HG03097 (cell line): ENCODE measurements at regions not wholly inside any gene's neighbourhood (a gene's known extent, or its start where the extent isn't known, plus 50 kb on each side); places are given as distances from the start of the nearest gene placed in this dataset.

ENCODE experiments used
- ATAC-seq: cut with Tn5 transposase; IDR thresholded peaks from one replicate; pipeline ENCODE4 v1.9.1; 2021; ENCODE audit not compliant: unreplicated experiment, low FRiP score

DNA sequence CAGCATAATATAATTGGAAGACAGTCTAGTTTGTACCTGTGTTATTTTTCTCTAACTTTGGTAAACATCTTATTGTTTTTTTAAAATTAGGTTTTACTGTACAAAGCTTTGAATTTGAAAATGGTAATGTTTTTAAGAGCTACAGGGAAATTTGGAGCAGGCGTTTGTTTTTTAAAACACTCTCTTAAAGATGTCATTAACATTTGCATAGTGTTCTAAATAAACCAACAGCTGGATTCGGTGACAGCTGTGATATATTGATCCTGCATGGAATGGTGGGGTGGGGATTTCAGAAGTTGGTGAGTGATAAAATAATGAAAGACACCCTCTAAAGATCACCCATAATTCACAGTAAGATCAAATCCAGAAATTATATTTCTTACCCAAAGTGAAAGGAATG is 97.9 kb upstream of the PRL start:
- no peak for ATAC-seq

DNA sequence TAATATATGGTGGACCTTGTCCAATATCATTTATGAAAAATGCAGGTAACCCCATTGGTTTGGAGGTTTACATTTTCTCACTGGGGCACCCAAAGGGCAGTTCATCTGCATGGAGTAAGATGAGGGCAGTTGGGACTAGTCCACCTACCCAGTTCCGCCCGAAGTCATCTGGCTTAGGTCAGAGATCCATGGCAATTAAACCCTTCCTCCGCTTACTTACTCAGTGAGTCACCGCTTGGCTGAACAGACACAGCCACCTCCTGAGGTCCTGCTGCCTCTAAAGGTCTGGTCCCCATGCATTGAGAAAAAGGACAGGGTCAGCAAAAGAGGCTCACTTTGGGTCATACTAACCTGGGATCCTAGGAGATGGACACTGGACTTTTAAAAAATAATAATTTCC is 102.9 kb upstream of the PRL start:
- ATAC-seq = no peak

DNA sequence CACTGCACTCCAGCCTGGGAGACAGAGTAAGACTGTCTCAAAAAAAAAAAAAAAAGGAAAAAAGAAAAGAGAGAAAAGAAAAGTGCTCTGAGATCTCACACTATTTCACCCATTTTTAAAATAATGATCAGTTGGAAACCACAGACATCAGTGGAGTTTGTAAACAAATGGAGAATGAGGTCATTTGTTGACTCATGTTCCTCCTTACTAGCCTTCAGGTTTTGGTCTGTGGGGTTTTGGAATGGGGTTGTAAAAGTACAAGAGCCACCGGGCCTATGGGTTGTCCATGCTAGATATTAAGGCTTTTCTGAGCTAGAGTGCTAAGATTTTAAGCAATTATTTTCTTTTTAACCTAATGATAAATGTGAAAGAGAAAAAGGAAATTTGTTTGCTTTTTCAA is 104.4 kb upstream of the PRL start:
- ATAC-seq = no peak

DNA sequence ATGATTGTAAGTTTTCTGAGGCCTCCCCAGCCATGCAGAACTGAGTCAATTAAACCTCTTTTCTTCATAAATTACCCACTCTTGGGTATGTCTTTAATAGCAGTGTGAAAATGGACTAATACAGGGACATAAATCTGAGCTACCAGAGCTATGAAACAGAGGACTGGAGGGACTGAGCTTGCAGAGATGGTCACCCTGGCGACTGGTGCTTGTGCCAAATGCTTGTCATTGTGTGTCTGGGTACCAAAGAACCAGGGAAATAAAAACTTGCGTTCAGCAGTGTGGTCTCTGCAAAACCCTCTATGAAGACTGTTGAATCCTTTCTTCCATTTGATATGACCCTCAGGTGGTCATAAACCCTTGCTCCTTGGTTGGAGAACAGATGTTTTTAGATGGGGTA is 105.1 kb upstream of the PRL start:
- ATAC-seq = no peak

DNA sequence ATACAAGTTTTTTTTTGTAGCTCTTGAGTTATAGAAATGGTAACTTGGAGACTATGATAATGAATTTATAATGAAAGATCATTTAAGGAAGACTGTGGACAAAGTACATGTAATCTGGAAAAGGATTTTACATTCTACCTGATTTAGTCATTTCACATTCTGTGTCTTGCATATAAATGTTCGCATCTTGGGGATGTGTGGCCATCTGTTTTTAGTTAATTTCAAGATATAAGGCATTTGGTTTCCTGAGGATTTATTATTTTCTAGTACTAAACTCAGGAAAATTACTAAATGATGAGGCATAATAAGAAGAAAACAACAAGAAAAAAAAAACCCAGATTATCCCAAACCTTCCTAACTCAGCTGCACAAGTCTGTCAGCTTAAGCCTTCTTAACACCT is 112.7 kb upstream of the PRL start:
- no peak for ATAC-seq

DNA sequence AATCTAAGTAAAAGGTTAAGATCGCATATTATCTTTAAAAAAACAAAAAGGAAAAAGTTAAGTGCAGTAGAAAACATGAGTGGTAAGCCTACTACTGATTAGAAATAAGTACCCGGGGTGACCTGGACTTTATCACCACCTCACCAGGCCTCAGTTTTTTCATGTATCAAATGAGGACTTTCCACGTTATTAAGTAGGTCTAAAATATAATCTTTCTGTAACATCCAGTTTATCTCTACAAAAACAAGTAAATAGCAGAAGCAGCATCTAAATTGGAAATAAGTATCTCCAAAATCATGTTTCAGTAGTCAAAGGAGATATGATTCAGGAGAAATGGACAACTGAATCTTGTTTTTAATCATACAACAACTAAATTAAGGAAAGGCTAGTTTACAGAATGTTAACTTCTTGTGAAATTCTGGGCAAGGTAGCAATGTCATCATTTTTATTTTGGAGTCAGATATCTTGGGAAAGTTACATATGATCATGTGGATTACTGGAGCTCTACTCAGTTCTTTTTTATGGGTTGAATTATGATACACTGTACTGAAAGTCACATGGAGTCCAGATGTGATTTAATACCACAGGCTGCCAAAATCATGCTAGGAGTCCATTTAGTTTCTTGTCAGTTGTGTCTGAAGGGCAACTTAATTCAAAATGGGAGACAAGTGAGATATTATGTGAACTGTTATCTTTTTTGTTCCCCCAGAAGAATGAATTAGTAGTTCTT is 114.7 kb upstream of the PRL start:
- ATAC-seq = no peak

DNA sequence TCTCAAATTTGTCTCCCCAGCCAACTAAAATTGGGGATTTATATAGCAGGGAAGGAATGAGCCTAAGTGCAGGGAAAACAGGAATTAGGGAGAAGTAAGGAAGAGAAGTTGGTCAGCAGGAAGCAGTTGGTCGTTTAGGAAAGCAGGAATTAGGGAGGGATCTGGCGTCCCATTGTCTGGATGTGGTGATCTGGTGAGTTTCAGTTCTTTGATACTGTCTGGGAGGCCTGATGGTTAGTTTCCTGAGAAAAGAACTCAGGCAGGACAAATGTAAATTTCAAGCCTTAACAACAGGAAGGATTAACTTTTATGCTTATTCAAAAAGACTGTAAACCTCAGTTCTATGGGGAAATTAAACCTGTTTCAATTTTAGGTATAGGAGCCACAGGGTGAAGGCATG is 116.2 kb upstream of the PRL start:
- no peak for ATAC-seq

DNA sequence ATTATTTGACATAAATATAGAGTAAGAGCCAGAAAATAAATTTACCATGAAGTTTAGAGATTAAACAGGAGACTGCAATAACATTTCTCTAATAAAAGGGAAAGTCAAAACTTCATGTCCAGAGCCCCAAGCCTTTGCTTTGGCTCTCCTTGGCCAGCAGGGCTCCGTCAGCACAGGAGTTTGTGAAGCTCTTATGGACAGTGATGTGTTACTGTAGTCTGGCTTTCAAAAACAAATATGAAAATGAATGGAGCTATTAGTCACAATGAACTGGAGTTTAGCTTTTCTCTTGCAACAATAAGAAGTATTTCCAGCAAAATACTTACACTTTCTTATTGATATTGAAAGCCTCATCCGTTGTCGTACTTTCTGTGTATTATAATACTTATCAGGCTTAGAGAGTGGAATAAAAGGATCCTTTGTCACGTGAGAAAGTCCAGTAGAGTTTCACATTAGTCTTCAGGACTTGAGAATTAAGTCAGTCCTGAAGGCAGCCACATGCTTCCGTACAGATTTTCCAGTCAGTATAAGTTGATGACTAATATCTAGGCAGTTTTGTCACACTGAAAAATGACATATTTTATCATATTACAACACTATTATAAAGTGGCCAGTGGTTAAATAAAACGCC is 117.0 kb upstream of the PRL start:
- ATAC-seq = no peak

DNA sequence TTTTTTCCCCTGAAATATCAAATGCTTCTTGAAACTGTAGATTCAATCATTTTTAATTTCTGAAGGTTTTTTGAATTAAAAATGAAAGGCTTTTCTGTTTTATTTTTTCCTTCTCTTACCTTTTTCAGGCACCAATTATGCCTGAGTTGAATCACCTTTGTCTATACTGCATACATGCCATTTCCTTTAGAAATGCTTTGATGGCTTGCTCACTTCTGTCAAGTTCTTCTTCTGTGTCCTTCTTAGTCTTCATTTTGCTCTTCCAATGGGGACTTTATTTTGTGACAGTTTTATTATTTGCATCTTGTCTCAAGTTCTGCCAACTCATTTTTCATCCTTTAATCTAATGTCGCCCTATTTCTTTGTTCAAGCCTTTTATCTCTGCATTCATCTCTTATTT is 121.9 kb upstream of the PRL start:
- ATAC-seq = no peak

DNA sequence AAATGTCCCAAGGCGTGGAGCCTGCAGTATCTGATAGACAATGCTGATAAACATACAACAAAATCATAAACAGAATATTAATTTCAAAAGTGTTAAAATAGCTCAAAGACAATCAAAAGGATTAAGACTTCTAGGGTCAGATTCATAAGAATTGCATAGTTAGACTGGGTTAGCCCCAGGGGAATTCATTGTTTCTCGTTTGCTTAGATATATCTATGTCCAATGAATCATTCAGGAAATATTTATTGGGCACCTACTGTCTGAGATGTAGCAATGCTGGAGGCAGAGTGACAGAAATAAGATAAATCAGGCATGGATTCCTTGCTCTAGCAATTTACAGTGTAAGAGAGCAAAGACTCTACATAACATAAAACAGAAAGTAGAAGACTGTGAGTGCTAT is 124.4 kb upstream of the PRL start:
- ATAC-seq = no peak

DNA sequence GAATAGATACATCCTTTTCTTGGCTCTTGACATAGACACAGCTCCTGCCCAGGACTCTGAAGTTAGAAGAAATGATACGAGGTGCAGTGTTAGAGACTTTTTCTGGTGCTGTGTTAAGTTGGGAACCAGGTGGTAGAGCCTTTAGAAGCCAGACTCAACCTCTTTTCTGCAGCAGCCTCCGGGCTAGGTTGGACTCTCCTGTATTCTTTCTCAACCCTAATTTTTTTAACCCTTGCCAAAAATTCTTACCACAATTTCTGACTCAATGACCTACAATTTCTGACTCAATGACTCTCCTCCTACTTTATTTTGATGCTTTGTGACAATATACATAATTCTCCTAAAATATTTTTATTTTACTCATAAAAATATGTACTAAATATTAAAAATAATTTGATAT is 127.4 kb upstream of the PRL start:
- no peak for ATAC-seq

DNA sequence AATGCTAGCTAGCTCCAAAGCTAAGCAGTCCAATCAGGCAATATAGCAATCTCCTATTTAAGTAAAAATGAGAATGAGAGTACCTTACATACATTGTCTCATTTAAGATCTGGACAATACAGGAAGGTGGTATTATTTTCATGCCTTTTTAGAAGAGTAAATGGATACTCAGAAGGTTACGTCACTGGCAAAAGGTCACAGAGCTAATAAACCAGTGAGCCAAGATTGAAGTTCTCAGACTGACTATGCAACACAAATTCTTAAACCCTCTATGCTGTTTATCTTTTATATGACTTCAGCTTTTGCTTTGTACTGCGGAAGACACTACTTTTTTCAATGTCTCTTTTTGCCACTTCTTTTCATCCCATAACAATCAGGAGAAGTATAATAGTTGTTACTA is 135.2 kb upstream of the PRL start:
- no peak for ATAC-seq

DNA sequence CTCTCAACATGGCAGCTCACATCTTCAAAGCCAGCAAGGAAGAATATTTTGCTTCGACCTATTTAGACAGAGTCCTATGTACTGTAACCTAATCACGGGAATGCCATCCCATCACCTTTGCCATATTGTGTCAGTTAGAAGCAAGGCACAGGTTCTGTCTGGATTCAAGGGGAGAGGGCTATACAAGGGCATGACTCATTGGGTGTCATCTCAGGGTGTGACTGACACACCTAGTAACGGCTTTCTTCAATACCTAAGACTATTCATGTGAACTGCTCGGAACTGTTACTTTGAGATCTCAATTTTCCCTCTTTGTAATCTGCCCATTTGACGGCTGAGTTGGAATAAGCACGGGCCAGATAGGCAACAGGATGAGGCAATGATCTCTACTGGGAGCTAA is 135.6 kb upstream of the HDGFL1 start:
- no peak for ATAC-seq

DNA sequence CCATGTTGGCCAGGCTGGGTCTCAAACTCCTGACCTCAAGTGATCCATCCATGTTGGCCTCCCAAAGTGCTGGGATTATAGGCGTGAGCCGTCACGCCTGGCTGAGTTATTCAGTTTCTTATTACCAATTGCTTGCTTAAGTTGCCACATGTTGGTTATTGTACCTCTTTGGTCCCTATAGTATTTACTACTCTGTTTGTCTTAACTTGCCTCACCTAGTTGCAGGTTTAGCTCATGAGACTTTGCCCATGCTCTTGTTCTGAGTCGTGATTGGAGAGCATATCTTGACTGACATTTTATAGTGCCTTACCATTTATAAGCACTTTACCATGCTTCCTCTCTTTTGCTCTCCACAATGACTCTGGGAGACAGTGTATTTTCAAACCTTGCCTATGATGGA is 134.2 kb upstream of the HDGFL1 start:
- ATAC-seq = no peak

DNA sequence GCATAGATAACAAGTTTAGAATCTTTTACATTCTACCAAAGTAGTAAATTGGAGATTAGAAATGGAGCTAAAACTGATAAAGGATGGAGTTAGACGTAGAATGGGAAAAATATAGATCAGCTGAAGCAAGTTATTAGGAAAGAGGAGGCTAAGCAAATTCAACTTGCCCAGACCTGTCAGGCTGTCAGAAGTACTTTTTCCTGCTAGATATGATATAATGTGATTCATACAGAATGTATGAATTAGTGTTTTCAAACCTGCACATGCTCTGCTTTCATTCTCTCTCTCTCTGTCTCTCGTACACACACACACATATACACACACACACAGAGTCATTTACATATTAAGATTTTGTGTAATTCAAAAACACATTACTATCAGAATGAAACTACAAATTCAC is 133.2 kb upstream of the HDGFL1 start:
- no peak for ATAC-seq

DNA sequence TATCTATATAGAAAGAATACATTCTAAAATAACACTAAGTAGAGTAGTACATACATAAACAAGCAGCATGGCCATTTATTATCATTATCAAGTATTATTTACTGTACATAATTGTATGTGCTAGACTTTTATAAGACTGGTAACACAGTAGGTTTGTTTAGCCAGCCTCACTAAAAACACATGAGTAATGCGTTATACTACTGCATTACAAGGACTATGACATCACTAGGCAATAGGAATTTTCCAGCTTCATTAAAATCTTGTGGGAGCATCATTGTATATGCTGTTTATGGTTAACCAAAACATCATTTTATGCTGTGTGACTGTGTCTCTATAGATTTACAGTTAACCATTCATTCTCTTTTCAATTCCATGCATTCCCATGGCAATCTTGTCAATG is 131.7 kb upstream of the HDGFL1 start:
- ATAC-seq = no peak

DNA sequence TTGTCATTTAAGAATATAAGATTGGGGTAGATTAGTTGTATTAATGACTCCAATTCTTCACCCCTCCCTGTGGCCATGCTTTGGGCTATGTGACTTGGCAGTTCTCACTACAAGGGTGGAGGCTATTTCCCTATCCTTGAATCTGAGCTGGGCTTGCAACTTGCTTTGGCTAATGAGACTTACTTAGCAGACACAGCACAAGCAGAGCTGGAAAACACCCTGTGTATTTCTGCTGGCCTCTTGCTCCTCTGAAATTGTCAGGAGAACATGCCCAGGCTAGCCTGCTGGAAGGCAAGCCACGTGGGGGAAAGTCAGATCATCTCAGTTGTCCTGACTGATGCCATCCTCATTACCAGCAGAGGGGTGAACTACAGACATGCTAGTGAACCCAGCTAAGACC is 126.5 kb upstream of the HDGFL1 start:
- ATAC-seq = no peak

DNA sequence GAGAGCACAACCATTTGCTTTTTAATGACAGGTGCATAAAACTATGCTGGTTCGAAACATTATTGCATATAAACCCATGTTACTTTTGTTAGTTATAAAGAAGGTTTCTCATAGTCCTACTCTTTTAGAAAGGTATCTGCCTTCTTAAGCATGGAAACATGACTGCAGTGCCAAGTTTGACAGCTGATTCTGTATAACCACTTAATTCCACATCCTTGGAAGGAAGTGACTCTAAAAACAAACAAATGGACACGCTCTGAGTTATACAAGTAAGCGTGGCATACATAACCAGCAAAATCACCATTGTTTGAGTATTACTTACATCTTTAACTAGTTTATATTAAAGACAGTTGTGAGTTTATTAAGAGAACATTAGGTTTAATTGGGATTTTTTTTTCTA is 125.0 kb upstream of the HDGFL1 start:
- ATAC-seq = no peak

DNA sequence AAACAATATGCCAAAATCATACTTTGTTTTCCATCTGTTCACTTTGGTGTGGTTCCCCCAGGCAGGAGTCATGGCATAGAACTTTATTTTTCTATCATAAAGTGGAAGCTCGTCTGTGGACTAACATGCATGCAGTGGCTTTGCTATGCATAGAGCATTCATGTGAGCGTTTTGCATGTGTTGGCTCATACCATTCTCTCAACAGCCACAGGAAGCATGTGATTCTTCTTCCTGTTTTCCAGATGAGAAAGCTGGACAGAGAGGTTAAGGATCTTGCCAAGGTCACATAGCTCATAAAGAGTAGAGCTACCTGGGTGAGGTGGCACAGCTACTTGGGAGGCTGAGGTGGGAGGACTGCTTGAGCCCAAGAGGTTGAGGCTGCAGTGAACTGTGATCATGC is 123.4 kb upstream of the HDGFL1 start:
- ATAC-seq = no peak

DNA sequence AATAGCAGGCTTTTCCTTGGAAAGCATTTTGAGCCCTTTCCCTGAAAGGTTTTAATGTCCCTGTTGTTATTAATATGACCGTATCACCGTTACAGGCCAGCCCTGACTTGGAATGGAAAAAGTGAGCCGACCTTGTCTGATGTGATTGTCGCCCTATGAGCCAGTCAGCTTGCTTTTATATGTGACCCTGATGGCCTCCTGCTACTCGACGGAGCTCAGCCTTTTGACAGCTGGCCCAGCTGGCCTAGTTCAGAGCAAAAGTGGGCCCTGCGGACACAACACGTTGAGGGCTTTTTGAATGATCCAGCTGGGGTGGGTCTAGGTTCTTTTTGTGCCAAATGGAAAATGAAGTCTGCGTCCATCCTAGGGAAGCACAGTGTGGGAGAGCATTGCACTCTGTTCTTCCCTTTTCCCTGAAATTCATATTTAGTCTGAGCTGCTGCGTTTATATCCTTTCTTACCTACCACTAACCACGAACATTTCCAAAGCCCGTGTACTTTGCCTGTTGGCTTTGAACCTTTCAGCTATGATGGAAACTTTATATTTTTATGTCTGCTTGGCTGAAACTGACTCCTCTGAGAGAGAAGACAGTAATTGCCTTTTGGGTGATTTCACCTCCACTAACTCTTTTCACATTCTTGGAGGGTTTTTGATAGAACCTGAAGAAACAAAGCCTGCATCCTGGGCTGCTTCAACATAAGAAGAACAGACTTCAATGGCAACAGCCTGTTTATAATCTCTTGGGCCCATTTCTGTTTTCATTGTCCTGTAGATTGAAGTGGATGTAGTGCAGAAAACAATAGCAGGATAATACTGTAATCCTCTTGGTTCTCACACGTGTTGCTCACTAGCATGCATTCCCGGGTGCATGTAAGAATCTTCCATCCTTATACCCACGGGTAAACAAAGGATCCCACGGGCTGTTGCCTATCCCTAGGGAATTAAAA is 121.8 kb upstream of the HDGFL1 start:
- ATAC-seq = no peak

DNA sequence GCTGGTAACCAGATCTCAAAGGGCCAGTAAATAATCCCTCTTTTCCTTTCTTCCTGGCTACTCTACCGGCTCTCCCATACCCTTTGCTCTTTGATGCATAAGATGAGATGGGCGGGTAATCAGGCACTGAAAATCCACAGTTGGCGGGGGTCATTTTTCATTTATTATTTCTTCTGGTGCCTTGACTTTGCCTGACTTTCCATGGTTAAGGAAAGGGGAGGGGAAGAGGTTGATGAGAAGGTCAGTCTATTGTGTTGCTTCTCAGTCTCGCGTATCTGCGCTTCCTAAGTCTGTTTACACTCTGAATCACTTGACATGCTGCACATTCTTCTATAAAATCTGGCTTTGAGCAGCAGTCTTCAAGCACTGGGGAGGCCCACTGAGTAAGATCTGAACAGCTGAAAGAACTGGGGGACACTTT is 121.1 kb upstream of the HDGFL1 start:
- ATAC-seq = no peak

DNA sequence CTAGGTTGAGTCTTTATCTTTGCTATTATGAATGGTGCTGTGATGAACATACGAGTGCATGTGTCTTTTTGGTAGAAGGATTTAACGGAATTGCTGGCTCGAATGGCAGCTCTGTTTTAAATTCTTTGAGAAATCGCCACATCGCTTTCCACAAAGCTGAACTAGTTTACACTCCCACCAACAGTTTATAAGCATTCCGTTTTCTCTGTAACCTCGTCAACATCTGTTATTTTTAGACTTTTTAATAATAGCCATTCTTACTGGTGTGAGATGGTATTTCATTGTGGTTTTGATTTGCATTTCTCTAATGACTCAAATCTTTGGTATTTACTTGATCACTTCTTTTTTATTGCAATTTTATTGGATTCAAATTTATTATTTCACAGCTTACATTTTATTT is 117.4 kb upstream of the HDGFL1 start:
- no peak for ATAC-seq
